ENCODE measurements at regions not wholly inside any gene's neighbourhood (a gene's known extent, or its start where the extent isn't known, plus 50 kb on each side); places are given as distances from the start of the nearest gene placed in this dataset.

GRCh38 chr6:86595641-86596040 is 341.7 kb upstream of the HTR1E start:
- H3K4me3 ChIP-seq (ENCODE audit: low read depth, low read length) = no peak overlapping the region
- TF ChIP-seq CTCF (IDR thresholded peaks at IDR 0.05; ENCODE audit: low read depth, low read length) = no peak
- no peak for DNase-seq (ENCODE audit: low read depth, low spot score)
- in situ Hi-C loops (cut with HindIII; ENCODE audit: low sequenced_read_pairs) = no loop called here

- in situ Hi-C loops (cut with HindIII; ENCODE audit: low sequenced_read_pairs) = no loop called here
Observed at GRCh38 chr6:86586195-86586594, 351.1 kb upstream of the HTR1E start.

GRCh38 chr6:86581833-86582232 is 355.5 kb upstream of the HTR1E start:
- no peak for TF ChIP-seq CTCF (IDR thresholded peaks at IDR 0.05; ENCODE audit: low read depth, low read length)
- no peak overlapping the region for H3K4me3 ChIP-seq (ENCODE audit: low read depth, low read length)
- DNase-seq (ENCODE audit: low read depth, low spot score) = no peak
- in situ Hi-C loops (cut with HindIII; ENCODE audit: low sequenced_read_pairs) = no loop called here

More at GRCh38 chr6:86586195-86586594, 351.1 kb upstream of the HTR1E start:
- no peak overlapping the region for H3K4me3 ChIP-seq (ENCODE audit: low read depth, low read length)
- no peak for DNase-seq (ENCODE audit: low read depth, low spot score)
- TF ChIP-seq CTCF (IDR thresholded peaks at IDR 0.05; ENCODE audit: low read depth, low read length) = no peak

- H3K4me3 ChIP-seq (ENCODE audit: low read depth, low read length) = no peak overlapping the region
- no peak for TF ChIP-seq CTCF (IDR thresholded peaks at IDR 0.05; ENCODE audit: low read depth, low read length)
- DNase-seq (ENCODE audit: low read depth, low spot score) = no peak
- in situ Hi-C loops (cut with HindIII; ENCODE audit: low sequenced_read_pairs) = no loop called here
Observed at GRCh38 chr6:86563197-86563596, 374.1 kb upstream of the HTR1E start.

GRCh38 chr6:86558318-86558717 is 379.0 kb upstream of the HTR1E start:
- no peak for DNase-seq (ENCODE audit: low read depth, low spot score)
- no peak overlapping the region for H3K4me3 ChIP-seq (ENCODE audit: low read depth, low read length)
- TF ChIP-seq CTCF (IDR thresholded peaks at IDR 0.05; ENCODE audit: low read depth, low read length) = no peak
- in situ Hi-C loops (cut with HindIII; ENCODE audit: low sequenced_read_pairs) = no loop called here

- TF ChIP-seq CTCF (IDR thresholded peaks at IDR 0.05; ENCODE audit: low read depth, low read length) = no peak
- H3K4me3 ChIP-seq (ENCODE audit: low read depth, low read length) = no peak overlapping the region
- in situ Hi-C loops (cut with HindIII; ENCODE audit: low sequenced_read_pairs) = no loop called here
- no peak for DNase-seq (ENCODE audit: low read depth, low spot score)
Observed at GRCh38 chr6:86537292-86537861, 400.0 kb upstream of the HTR1E start.

- in situ Hi-C loops (cut with HindIII; ENCODE audit: low sequenced_read_pairs) = no loop called here
- DNase-seq (ENCODE audit: low read depth, low spot score) = no peak
- TF ChIP-seq CTCF (IDR thresholded peaks at IDR 0.05; ENCODE audit: low read depth, low read length) = no peak
Observed at GRCh38 chr6:86536121-86536520, 401.2 kb upstream of the HTR1E start.

More at GRCh38 chr6:86536121-86536520, 401.2 kb upstream of the HTR1E start:
- H3K4me3 ChIP-seq (ENCODE audit: low read depth, low read length) = no peak overlapping the region
